ENCODE measurements at regions not wholly inside any gene's neighbourhood (a gene's known extent, or its start where the extent isn't known, plus 50 kb on each side); places are given as distances from the start of the nearest gene placed in this dataset.

- TF ChIP-seq, protein P1, sequence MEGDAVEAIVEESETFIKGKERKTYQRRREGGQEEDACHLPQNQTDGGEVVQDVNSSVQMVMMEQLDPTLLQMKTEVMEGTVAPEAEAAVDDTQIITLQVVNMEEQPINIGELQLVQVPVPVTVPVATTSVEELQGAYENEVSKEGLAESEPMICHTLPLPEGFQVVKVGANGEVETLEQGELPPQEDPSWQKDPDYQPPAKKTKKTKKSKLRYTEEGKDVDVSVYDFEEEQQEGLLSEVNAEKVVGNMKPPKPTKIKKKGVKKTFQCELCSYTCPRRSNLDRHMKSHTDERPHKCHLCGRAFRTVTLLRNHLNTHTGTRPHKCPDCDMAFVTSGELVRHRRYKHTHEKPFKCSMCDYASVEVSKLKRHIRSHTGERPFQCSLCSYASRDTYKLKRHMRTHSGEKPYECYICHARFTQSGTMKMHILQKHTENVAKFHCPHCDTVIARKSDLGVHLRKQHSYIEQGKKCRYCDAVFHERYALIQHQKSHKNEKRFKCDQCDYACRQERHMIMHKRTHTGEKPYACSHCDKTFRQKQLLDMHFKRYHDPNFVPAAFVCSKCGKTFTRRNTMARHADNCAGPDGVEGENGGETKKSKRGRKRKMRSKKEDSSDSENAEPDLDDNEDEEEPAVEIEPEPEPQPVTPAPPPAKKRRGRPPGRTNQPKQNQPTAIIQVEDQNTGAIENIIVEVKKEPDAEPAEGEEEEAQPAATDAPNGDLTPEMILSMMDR (IDR thresholded peaks at IDR 0.05), result no peak
- TF ChIP-seq POLR2AphosphoS5 (IDR thresholded peaks at IDR 0.05) (no peak), EP300 (IDR thresholded peaks at IDR 0.05) (no peak)
These were observed 258.2 kb upstream of the CFAP20DC start for GRCh38 chr3:59308001-59308400.
